Endothelial cell of umbilical vein (primary cell): ENCODE measurements at regions not wholly inside any gene's neighbourhood (a gene's known extent, or its start where the extent isn't known, plus 50 kb on each side); places are given as distances from the start of the nearest gene placed in this dataset.
A peak's percentile ranks its signal among the peaks of the same experiment; 100 is the strongest.

Experiments
- BruUV-seq: library from RNA; stranded (reverse); fragments of 400-500 nt; replicated peaks from 2 replicates; lab custom pipeline; 2021; lab: Mats Ljungman, UMichigan
- CTCF ChIA-PET: fragments of 300-600, 350-600 bp; sonication (Branson Sonifier 250); formaldehyde crosslinking; loops from one replicate; lab custom pipeline; 2021; ENCODE audit warnings: antibody characterized with exemption, inconsistent platforms; lab: Charles Lee
- POLR2A ChIA-PET: fragments of 300-600, 350-600 bp; sonication (Branson Sonifier 250); formaldehyde crosslinking; loops from one replicate; lab custom pipeline; 2021; ENCODE audit warnings: antibody characterized with exemption, inconsistent platforms; lab: Charles Lee
- DNase-seq: peaks from one replicate; pipeline ENCODE4 v3.0.0-alpha.2; 2011; ENCODE audit warnings: low read depth, low spot score
- FAIRE-seq: peaks from 2 replicates; lab custom pipeline; 2011; peaks lifted over from hg19 to GRCh38; lab: Jason Lieb, UNC
- H2AFZ ChIP-seq: 2 replicates; pipeline ENCODE4 v1.6.0; 2012; ENCODE audit warnings: low read depth, low read length, control low read depth, inconsistent platforms
- H3K27ac ChIP-seq: 2 replicates; pipeline ENCODE4 v1.5.1; 2011; ENCODE audit warnings: low read depth, mild to moderate bottlenecking, control low read depth, low read length, moderate library complexity; ENCODE audit not compliant: insufficient read depth
- H3K27me3 ChIP-seq, 2 experiments: 2 replicates each; pipeline versions ENCODE4 v1.6.0 to v1.6.1; 2011; ENCODE audit warnings: low read length in 2 of 2, mixed read lengths in 1 of 2; ENCODE audit not compliant: control insufficient read depth in 2 of 2, insufficient read depth in 2 of 2
- H3K36me3 ChIP-seq, 2 experiments: 2 replicates in 1 of 2; 3 replicates in 1 of 2; pipeline ENCODE4 v1.5.1; 2011; ENCODE audit warnings: low read length in 2 of 2, mild to moderate bottlenecking in 1 of 2, moderate library complexity in 1 of 2; ENCODE audit not compliant: control insufficient read depth in 2 of 2, insufficient read depth in 2 of 2; ENCODE audit errors: extremely low read depth in 1 of 2
- H3K4me1 ChIP-seq: 3 replicates; pipeline ENCODE4 v1.5.1; 2011; ENCODE audit warnings: mild to moderate bottlenecking, low read length; ENCODE audit not compliant: control insufficient read depth, insufficient read depth; ENCODE audit errors: extremely low read depth
- H3K4me2 ChIP-seq: 2 replicates; pipeline ENCODE4 v1.6.1; 2011; ENCODE audit warnings: low read length, control low read depth, mixed read lengths; ENCODE audit not compliant: insufficient read depth
- H3K4me3 ChIP-seq, 3 experiments: fragments of 200-600 bp in 1 of 3; sonication (generic), shearing (Covaris generic) in 1 of 3; replicated peaks in 1 of 3; 2 replicates each; pipeline ENCODE4 v1.5.1; 2011 to 2016; ENCODE audit warnings: control low read depth in 3 of 3, low read length in 3 of 3, mild to moderate bottlenecking in 2 of 3, inconsistent platforms in 1 of 3, low read depth in 1 of 3, moderate library complexity in 1 of 3; ENCODE audit not compliant: insufficient read depth in 1 of 3
- H3K79me2 ChIP-seq: 2 replicates; pipeline ENCODE4 v1.6.0; 2012; ENCODE audit warnings: low read length, inconsistent platforms; ENCODE audit not compliant: control insufficient read depth, insufficient read depth
- H3K9ac ChIP-seq: replicated peaks from 2 replicates; pipeline ENCODE3; 2011; ENCODE audit warnings: low read length, control low read depth; ENCODE audit not compliant: insufficient read depth; ENCODE audit errors: extremely low read depth
- H3K9me1 ChIP-seq: replicated peaks from 3 replicates; pipeline ENCODE4 v1.6.0; 2011; ENCODE audit warnings: mild to moderate bottlenecking, low read length; ENCODE audit not compliant: control insufficient read depth, insufficient read depth; ENCODE audit errors: extremely low read depth
- H3K9me3 ChIP-seq: replicated peaks from 2 replicates; pipeline ENCODE4 v1.5.1; 2012; ENCODE audit warnings: low read length, inconsistent platforms; ENCODE audit not compliant: control insufficient read depth, insufficient read depth
- H4K20me1 ChIP-seq: replicated peaks from 2 replicates; pipeline ENCODE3; 2011; ENCODE audit warnings: mild to moderate bottlenecking, low read length; ENCODE audit not compliant: control insufficient read depth, insufficient read depth; ENCODE audit errors: extremely low read depth
- GATA2 ChIP-seq: IDR thresholded peaks from 2 replicates; pipeline ENCODE4 v1.7.0; 2011; ENCODE audit warnings: low read depth, mild to moderate bottlenecking, moderate library complexity, mixed read lengths, low read length; ENCODE audit not compliant: insufficient read length, insufficient read depth
- MYC ChIP-seq: IDR thresholded peaks from one replicate; pipeline ENCODE4 v1.6.1; 2011; ENCODE audit warnings: mild to moderate bottlenecking, low read depth, low read length
- dilution Hi-C: fragments of 300-500 bp; cut with MboI; formaldehyde crosslinking; loops from one replicate; pipeline ENCODE4 v1.15.0; 2019; ENCODE audit warnings: low sequenced_read_pairs; ENCODE audit not compliant: extremely low pct_ligation_motif_present
- intact Hi-C: fragments of 100-400 bp; cut with micrococcal nuclease; formaldehyde crosslinking; loops from one replicate; pipeline ENCODE4 v1.10.0; 2022
- TF ChIP-seq, protein P1 (sequence below), 2 donors: IDR thresholded peaks; 1 replicate in 1 of 2; 2 replicates in 1 of 2; pipeline ENCODE4 v1.5.1; 2011; ENCODE audit warnings: low read length in 2 of 2, mild to moderate bottlenecking in 2 of 2, moderate library complexity in 2 of 2, control low read depth in 1 of 2, inconsistent platforms in 1 of 2, low read depth in 1 of 2; ENCODE audit not compliant: insufficient read depth in 1 of 2; ENCODE audit errors: extremely low read depth in 1 of 2
- TF ChIP-seq, protein P2 (sequence below): IDR thresholded peaks from 2 replicates; pipeline ENCODE4 v1.6.1; 2011; ENCODE audit not compliant: insufficient read depth, insufficient read length

DNA sequence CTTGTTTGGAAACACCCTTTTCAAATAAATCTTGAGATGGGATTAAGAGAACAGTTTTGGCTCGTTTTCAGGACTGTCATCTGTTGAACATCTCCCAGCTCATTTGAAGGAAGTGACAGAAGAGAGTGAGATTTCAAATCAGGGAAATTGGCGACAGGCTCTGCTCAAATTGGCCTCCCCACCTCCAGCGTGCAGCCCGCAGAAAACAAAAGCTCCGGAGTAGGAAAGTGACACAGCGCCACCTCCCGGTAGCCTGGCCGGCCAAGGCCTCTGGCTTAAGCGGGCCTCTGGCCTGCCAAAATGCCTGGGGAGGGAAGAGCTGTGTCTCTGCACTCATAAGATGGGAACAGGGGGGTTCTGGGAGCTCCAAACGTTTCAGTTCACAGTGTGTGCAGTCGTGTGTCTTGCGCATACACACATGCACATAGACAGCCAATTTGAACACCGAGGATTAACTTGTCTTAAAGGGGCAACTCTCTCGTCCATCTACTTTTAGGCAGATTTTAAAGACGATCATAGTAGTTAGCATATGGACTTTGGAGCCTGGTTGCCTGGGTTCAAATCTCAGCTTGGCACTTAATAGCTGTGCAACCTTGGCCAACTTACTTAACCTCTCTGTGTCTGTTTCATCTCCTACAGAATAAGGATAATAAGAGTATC, 132.7 kb upstream of the RCN1 start:
- Histone ChIP-seq H3K4me2 (no peak overlapping the region), H3K27me3 (no peaks in the 10 kb centered on the region), H3K9me3 (no peaks in the 10 kb centered on the region), H3K4me3 (no peak overlapping the region), H3K79me2 (no peaks in the 10 kb centered on the region), H2AFZ (peak overlapping the region; percentile 31), H3K9ac (no peak overlapping the region), H4K20me1 (no peaks in the 10 kb centered on the region), H3K4me1 (no peaks in the 10 kb centered on the region), H3K27ac (no peak overlapping the region), H3K36me3 (no peaks in the 10 kb centered on the region), H3K9me1 (no peaks in the 10 kb centered on the region)
- ChIA-PET POLR2A (no interaction called here), CTCF (interaction anchor here (0.6 to 4.6 kb wide), 54 partner anchors 8 to 851 kb away, joined by 3 to 81 read pairs (median 4); partner anchors contain the start of genes DCDC1, DNAJC24, ELP4 and IMMP1L)
- DNase-seq: peak; percentile 44
- intact Hi-C loops (loop anchor here (1.0 to 10.0 kb wide), 7 partner anchors 218 to 851 kb away; no protein-coding TSS in a partner anchor), dilution Hi-C loops (no loop called here)
- BruUV-seq: no TSS peak
- TF ChIP-seq, protein P1, sequence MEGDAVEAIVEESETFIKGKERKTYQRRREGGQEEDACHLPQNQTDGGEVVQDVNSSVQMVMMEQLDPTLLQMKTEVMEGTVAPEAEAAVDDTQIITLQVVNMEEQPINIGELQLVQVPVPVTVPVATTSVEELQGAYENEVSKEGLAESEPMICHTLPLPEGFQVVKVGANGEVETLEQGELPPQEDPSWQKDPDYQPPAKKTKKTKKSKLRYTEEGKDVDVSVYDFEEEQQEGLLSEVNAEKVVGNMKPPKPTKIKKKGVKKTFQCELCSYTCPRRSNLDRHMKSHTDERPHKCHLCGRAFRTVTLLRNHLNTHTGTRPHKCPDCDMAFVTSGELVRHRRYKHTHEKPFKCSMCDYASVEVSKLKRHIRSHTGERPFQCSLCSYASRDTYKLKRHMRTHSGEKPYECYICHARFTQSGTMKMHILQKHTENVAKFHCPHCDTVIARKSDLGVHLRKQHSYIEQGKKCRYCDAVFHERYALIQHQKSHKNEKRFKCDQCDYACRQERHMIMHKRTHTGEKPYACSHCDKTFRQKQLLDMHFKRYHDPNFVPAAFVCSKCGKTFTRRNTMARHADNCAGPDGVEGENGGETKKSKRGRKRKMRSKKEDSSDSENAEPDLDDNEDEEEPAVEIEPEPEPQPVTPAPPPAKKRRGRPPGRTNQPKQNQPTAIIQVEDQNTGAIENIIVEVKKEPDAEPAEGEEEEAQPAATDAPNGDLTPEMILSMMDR (IDR thresholded peaks at IDR 0.05; ENCODE audit: extremely low read depth in 1 of 2, insufficient read depth in 1 of 2, low read depth in 1 of 2, low read length in 2 of 2): peak; percentile 83 to 90
- TF ChIP-seq GATA2 (no peak), MYC (no peak)
- TF ChIP-seq, protein P2, sequence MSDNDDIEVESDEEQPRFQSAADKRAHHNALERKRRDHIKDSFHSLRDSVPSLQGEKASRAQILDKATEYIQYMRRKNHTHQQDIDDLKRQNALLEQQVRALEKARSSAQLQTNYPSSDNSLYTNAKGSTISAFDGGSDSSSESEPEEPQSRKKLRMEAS: no peak
- FAIRE-seq: peak; percentile 64
